Breast epithelium (tissue), 3 donors: ENCODE measurements at regions not wholly inside any gene's neighbourhood (a gene's known extent, or its start where the extent isn't known, plus 50 kb on each side); places are given as distances from the start of the nearest gene placed in this dataset.

ENCODE experiments used
- POLR2A ChIP-seq: fragments of 450-650 bp; IDR thresholded peaks from one replicate; pipeline ENCODE4 v1.6.1; 2016; ENCODE audit warnings: antibody characterized with exemption, mild to moderate bottlenecking, moderate library complexity
- POLR2AphosphoS5 ChIP-seq, 3 donors: sonication (generic); formaldehyde crosslinking; IDR thresholded peaks; one replicate each; pipeline ENCODE4 v1.6.1; 2017; ENCODE audit warnings: antibody characterized with exemption in 3 of 3
- TF ChIP-seq, protein P1 (sequence below), 3 donors: fragments of 450-650 bp; IDR thresholded peaks; one replicate each; pipeline ENCODE4 v1.5.1; 2016 to 2017; ENCODE audit warnings: antibody characterized with exemption in 3 of 3, mild to moderate bottlenecking in 3 of 3, moderate library complexity in 3 of 3

GRCh38 chr1:88141499-88142074, 542.5 kb upstream of the PKN2 start:
- TF ChIP-seq POLR2AphosphoS5 (IDR thresholded peaks at IDR 0.05) (no peak), POLR2A (no peak)
- TF ChIP-seq, protein P1, sequence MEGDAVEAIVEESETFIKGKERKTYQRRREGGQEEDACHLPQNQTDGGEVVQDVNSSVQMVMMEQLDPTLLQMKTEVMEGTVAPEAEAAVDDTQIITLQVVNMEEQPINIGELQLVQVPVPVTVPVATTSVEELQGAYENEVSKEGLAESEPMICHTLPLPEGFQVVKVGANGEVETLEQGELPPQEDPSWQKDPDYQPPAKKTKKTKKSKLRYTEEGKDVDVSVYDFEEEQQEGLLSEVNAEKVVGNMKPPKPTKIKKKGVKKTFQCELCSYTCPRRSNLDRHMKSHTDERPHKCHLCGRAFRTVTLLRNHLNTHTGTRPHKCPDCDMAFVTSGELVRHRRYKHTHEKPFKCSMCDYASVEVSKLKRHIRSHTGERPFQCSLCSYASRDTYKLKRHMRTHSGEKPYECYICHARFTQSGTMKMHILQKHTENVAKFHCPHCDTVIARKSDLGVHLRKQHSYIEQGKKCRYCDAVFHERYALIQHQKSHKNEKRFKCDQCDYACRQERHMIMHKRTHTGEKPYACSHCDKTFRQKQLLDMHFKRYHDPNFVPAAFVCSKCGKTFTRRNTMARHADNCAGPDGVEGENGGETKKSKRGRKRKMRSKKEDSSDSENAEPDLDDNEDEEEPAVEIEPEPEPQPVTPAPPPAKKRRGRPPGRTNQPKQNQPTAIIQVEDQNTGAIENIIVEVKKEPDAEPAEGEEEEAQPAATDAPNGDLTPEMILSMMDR (IDR thresholded peaks at IDR 0.05), result no peak
